ENCODE measurements at regions not wholly inside any gene's neighbourhood (a gene's known extent, or its start where the extent isn't known, plus 50 kb on each side); places are given as distances from the start of the nearest gene placed in this dataset.

DNA sequence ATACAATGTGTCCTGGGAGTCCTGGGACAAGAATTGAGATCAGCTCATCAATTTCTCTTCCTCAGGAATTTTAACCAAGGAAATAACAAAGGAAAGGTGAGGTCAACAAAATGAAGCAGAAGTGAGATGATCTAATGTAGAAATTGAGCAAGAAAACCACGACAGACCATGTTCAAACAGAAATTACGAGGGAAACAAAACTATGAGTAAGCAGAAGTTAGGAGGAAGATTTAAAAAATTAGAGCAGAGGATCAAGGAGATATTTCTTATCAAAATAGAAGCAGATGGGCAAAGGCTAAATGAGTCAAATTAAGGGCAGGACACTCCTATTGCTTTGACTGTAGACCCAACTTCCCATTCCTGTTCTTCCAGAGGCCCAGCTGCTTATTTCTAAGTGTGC lies 97.4 kb downstream of the HINT1 start:
- no peak for ATAC-seq
- Mint-ChIP-seq H3K27ac (no peak overlapping the region), H3K4me1 (no peaks in the 10 kb centered on the region), H3K36me3 (ENCODE audit: low read depth) (peaks cover 7% of the 10 kb centered on the region; the same call in 2 of the 3 replicates), H3K9me3 (peaks cover 17% of the 10 kb centered on the region), H3K4me3 (no peak overlapping the region), H3K27me3 (ENCODE audit: insufficient read depth, low read depth, poor library complexity) (no peaks in the 10 kb centered on the region)
- TF ChIP-seq ETS1 (IDR thresholded peaks at IDR 0.05) (no peak), EZH2 (IDR thresholded peaks at IDR 0.05; ENCODE audit: low read depth, unreplicated experiment) (no peak), ZNF331 (CRISPR knock-in tag; IDR thresholded peaks at IDR 0.05; ENCODE audit: low read depth) (no peak), STAT1 (IDR thresholded peaks at IDR 0.05; ENCODE audit: unreplicated experiment) (no peak), ZNF462 (CRISPR knock-in tag; IDR thresholded peaks at IDR 0.05) (no peak), REST (IDR thresholded peaks at IDR 0.05; ENCODE audit: unreplicated experiment) (no peak), ZNF114 (CRISPR knock-in tag; IDR thresholded peaks at IDR 0.05) (no peak), POLR2AphosphoS5 (IDR thresholded peaks at IDR 0.05; ENCODE audit: low read depth) (no peak), CREB1 (CRISPR knock-in tag; IDR thresholded peaks at IDR 0.05; ENCODE audit: low read depth) (no peak), JUNB (IDR thresholded peaks at IDR 0.05; ENCODE audit: unreplicated experiment) (no peak), NANOG (IDR thresholded peaks at IDR 0.05; ENCODE audit: borderline replicate concordance) (no peak), EZH2phosphoT487 (IDR thresholded peaks at IDR 0.05; ENCODE audit: unreplicated experiment) (no peak)
- TF ChIP-seq, protein P1, sequence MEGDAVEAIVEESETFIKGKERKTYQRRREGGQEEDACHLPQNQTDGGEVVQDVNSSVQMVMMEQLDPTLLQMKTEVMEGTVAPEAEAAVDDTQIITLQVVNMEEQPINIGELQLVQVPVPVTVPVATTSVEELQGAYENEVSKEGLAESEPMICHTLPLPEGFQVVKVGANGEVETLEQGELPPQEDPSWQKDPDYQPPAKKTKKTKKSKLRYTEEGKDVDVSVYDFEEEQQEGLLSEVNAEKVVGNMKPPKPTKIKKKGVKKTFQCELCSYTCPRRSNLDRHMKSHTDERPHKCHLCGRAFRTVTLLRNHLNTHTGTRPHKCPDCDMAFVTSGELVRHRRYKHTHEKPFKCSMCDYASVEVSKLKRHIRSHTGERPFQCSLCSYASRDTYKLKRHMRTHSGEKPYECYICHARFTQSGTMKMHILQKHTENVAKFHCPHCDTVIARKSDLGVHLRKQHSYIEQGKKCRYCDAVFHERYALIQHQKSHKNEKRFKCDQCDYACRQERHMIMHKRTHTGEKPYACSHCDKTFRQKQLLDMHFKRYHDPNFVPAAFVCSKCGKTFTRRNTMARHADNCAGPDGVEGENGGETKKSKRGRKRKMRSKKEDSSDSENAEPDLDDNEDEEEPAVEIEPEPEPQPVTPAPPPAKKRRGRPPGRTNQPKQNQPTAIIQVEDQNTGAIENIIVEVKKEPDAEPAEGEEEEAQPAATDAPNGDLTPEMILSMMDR (conservative IDR thresholded peaks at IDR 0.05; ENCODE audit: low read depth in 2 of 2), result no peak
- no peaks in the 10 kb centered on the region for H3K4me1 ChIP-seq (ENCODE audit: insufficient read depth)
- H3K27me3 ChIP-seq (ENCODE audit: insufficient read depth), result no peaks in the 10 kb centered on the region
- no peak overlapping the region for H3K4me3 ChIP-seq
- no peak for DNase-seq (ENCODE audit: low spot score)
- H2AFZ ChIP-seq, result no peak overlapping the region
- no peak overlapping the region for H3K27ac ChIP-seq (ENCODE audit: low read depth)
- no peaks in the 10 kb centered on the region for H4K20me1 ChIP-seq (replicated peaks; ENCODE audit: insufficient read depth)
- no peaks in the 10 kb centered on the region for H3K79me2 ChIP-seq (replicated peaks; ENCODE audit: insufficient read depth)
- H3F3A ChIP-seq (replicated peaks; ENCODE audit: low read depth), result no peaks in the 10 kb centered on the region
- peaks cover 10% of the 10 kb centered on the region; the same call in 1 of the 2 replicates for H3K9me2 ChIP-seq (ENCODE audit: insufficient read depth)
- H3K36me3 ChIP-seq (ENCODE audit: insufficient read depth), result no peaks in the 10 kb centered on the region
- no peak overlapping the region for H3K4me2 ChIP-seq

Measured in GM23338 (cell line).